A673 (cell line): ENCODE measurements at regions not wholly inside any gene's neighbourhood (a gene's known extent, or its start where the extent isn't known, plus 50 kb on each side); places are given as distances from the start of the nearest gene placed in this dataset.

Experiments
- BruUV-seq: library from RNA; stranded (reverse); fragments of 400-500 nt; replicated peaks from 2 replicates; lab custom pipeline; 2021; lab: Mats Ljungman, UMichigan
- CTCF ChIA-PET: fragments of 300-600 bp; sonication (Branson Sonifier 250); formaldehyde crosslinking; loops from one replicate; lab custom pipeline; 2022; ENCODE audit warnings: antibody characterized with exemption; lab: Charles Lee
- POLR2A ChIA-PET: fragments of 300-600 bp; sonication (Branson Sonifier 250); formaldehyde crosslinking; loops from one replicate; lab custom pipeline; 2022; ENCODE audit warnings: antibody characterized with exemption; ENCODE audit not compliant: low non-redundant PET; lab: Charles Lee
- DNase-seq: peaks from one replicate; pipeline ENCODE4 v3.0.0-alpha.2; 2015; ENCODE audit warnings: low spot score
- H3K27ac ChIP-seq: fragments of 200-600 bp; sonication (generic); 2 replicates; pipeline ENCODE4 v1.5.1; 2016; ENCODE audit warnings: mixed run types, low read depth, mild to moderate bottlenecking, mixed read lengths, antibody characterized with exemption, low read length; ENCODE audit not compliant: poor library complexity, severe bottlenecking
- H3K27me3 ChIP-seq: fragments of 200-600 bp; sonication (generic); replicated peaks from 2 replicates; pipeline ENCODE4 v1.6.1; 2017; ENCODE audit warnings: mixed run types, low read depth, mild to moderate bottlenecking, mixed read lengths, antibody characterized with exemption, low read length; ENCODE audit not compliant: insufficient read depth, poor library complexity
- H3K36me3 ChIP-seq: fragments of 200-600 bp; sonication (generic); 2 replicates; pipeline ENCODE4 v1.6.1; 2016; ENCODE audit warnings: mixed run types, mild to moderate bottlenecking, mixed read lengths, antibody characterized with exemption, low read length; ENCODE audit not compliant: insufficient read depth, poor library complexity, severe bottlenecking
- H3K4me1 ChIP-seq: fragments of 200-600 bp; sonication (generic); 2 replicates; pipeline ENCODE4 v1.6.1; 2017; ENCODE audit warnings: mixed run types, mild to moderate bottlenecking, mixed read lengths, antibody characterized with exemption, low read length; ENCODE audit not compliant: insufficient read depth, poor library complexity, severe bottlenecking
- H3K4me3 ChIP-seq: fragments of 200-600 bp; sonication (generic); 2 replicates; pipeline ENCODE4 v1.5.1; 2016; ENCODE audit warnings: low read depth, mixed run types, mild to moderate bottlenecking, mixed read lengths, low read length; ENCODE audit not compliant: poor library complexity, severe bottlenecking
- H3K9me3 ChIP-seq: fragments of 200-600 bp; sonication (generic); 2 replicates; pipeline ENCODE4 v1.6.1; 2016; ENCODE audit warnings: mixed run types, low read depth, mild to moderate bottlenecking, mixed read lengths, antibody characterized with exemption, low read length; ENCODE audit not compliant: poor library complexity, severe bottlenecking
- CTCF ChIP-seq: fragments of 300-800, 200-600 bp; sonication (generic); conservative IDR thresholded peaks from 2 replicates; pipeline ENCODE4 v1.5.1; 2017; ENCODE audit warnings: low read depth, mild to moderate bottlenecking, antibody characterized with exemption, low read length, moderate library complexity, mixed read lengths
- EZH2 ChIP-seq: fragments of 200-600 bp; sonication (generic); IDR thresholded peaks from 2 replicates; pipeline ENCODE4 v1.6.1; 2017; ENCODE audit warnings: borderline replicate concordance, low read depth, mild to moderate bottlenecking, mixed read lengths, antibody characterized with exemption, low read length; ENCODE audit not compliant: poor library complexity, severe bottlenecking
- intact Hi-C: fragments of 100-400 bp; cut with micrococcal nuclease; formaldehyde crosslinking; loops from one replicate; pipeline ENCODE4 v1.10.0; 2022; ENCODE audit not compliant: unreplicated experiment

- ChIA-PET CTCF (no interaction called here), POLR2A (no interaction called here)
- Histone ChIP-seq H3K4me1 (no peaks in the 10 kb centered on the region), H3K4me3 (no peak overlapping the region), H3K27me3 (peaks cover 85% of the 10 kb centered on the region), H3K36me3 (no peaks in the 10 kb centered on the region), H3K9me3 (no peaks in the 10 kb centered on the region), H3K27ac (no peak overlapping the region)
- BruUV-seq = no TSS peak
- DNase-seq = no peak
- TF ChIP-seq EZH2 (no peak), CTCF (no peak)
- intact Hi-C loops = no loop called here
Observed at GRCh38 chr2:130259594-130259993, 61.4 kb upstream of the TUBA3E start.

GRCh38 chr2:130258356-130258755 lies 60.1 kb upstream of the TUBA3E start:
- no peak for DNase-seq
- no peaks in the 10 kb centered on the region for H3K36me3 ChIP-seq
- POLR2A ChIA-PET = no interaction called here
- H3K9me3 ChIP-seq = no peaks in the 10 kb centered on the region
- no peak overlapping the region for H3K4me3 ChIP-seq
- no peaks in the 10 kb centered on the region for H3K4me1 ChIP-seq
- no peak overlapping the region for H3K27ac ChIP-seq
- no TSS peak for BruUV-seq
- intact Hi-C loops = no loop called here
- H3K27me3 ChIP-seq = peaks cover 98% of the 10 kb centered on the region
- CTCF ChIA-PET = no interaction called here
- TF ChIP-seq EZH2 (no peak), CTCF (no peak)

- intact Hi-C loops = no loop called here
- ChIA-PET CTCF (no interaction called here), POLR2A (no interaction called here)
- no peaks in the 10 kb centered on the region for H3K4me1 ChIP-seq
- no peak overlapping the region for H3K27ac ChIP-seq
- H3K27me3 ChIP-seq = peaks cover 98% of the 10 kb centered on the region
- H3K36me3 ChIP-seq = no peaks in the 10 kb centered on the region
- TF ChIP-seq EZH2 (peak; percentile 64), CTCF (no peak)
- no peak overlapping the region for H3K4me3 ChIP-seq
- DNase-seq = peak; percentile 9
- no peaks in the 10 kb centered on the region for H3K9me3 ChIP-seq
- no TSS peak for BruUV-seq
Observed at GRCh38 chr2:130252880-130253645, 54.8 kb upstream of the TUBA3E start.
